Mucosa of descending colon (tissue), 3 donors: ENCODE measurements at regions not wholly inside any gene's neighbourhood (a gene's known extent, or its start where the extent isn't known, plus 50 kb on each side); places are given as distances from the start of the nearest gene placed in this dataset.

ENCODE experiments used
- ATAC-seq: fragments of 200-7000 bp; cut with Tn5 transposase; one replicate; pipeline ENCODE4 v1.9.1; 2020; ENCODE audit warnings: mild to moderate bottlenecking, moderate library complexity
- DNase-seq, 3 donors: peaks; one replicate each; pipeline ENCODE4 v3.0.0-alpha.2; 2020
- H3K36me3 ChIP-seq: fragments of 200-600 bp; one replicate; pipeline ENCODE4 v1.8.0; 2021; ENCODE audit warnings: low read depth, mild to moderate bottlenecking
- H3K4me1 ChIP-seq: fragments of 200-600 bp; one replicate; pipeline ENCODE4 v1.8.0; 2021; ENCODE audit warnings: low read depth, mild to moderate bottlenecking
- H3K4me3 ChIP-seq: fragments of 200-600 bp; one replicate; pipeline ENCODE4 v1.8.0; 2021; ENCODE audit warnings: mild to moderate bottlenecking
- H3K9me3 ChIP-seq: fragments of 200-600 bp; one replicate; pipeline ENCODE4 v1.8.0; 2021; ENCODE audit warnings: mild to moderate bottlenecking
- CTCF ChIP-seq: fragments of 200-600 bp; IDR thresholded peaks from one replicate; pipeline ENCODE4 v1.8.0; 2022; ENCODE audit warnings: antibody characterized with exemption, mild to moderate bottlenecking
- intact Hi-C, 2 donors: fragments of 100-400 bp; cut with DNase I in 1 of 2; cut with micrococcal nuclease in 1 of 2; formaldehyde crosslinking; loops; one replicate each; pipeline versions ENCODE4 v1.11.0 to v1.11.1; 2022; cut with DNase I, micrococcal nuclease
- donor health status: DM: no; HTN: no; CAD: no; lungs with moderate emphysema.
- donor health status: DM: no; HTN: no; CAD: no.
- donor health status: DM: no; HTN: yes; CAD: no.

- no peaks in the 10 kb centered on the region for H3K4me1 ChIP-seq
- no peaks in the 10 kb centered on the region for H3K36me3 ChIP-seq
- intact Hi-C loops, result no loop called here
- ATAC-seq (no peak), DNase-seq (no peak)
- H3K4me3 ChIP-seq, result no peak overlapping the region
- H3K9me3 ChIP-seq, result peaks cover 11% of the 10 kb centered on the region
- no peak for TF ChIP-seq CTCF
These were observed 160.7 kb upstream of the TMTC1 start for GRCh38 chr12:29944269-29945000.

GRCh38 chr12:29943683-29944082, 159.9 kb upstream of the TMTC1 start:
- Histone ChIP-seq H3K9me3 (peaks cover 11% of the 10 kb centered on the region), H3K4me3 (no peak overlapping the region), H3K4me1 (no peaks in the 10 kb centered on the region), H3K36me3 (no peaks in the 10 kb centered on the region)
- intact Hi-C loops, result no loop called here
- no peak for TF ChIP-seq CTCF
- DNase-seq, result no peak
- no peak for ATAC-seq

GRCh38 chr12:29940811-29941210, 157.1 kb upstream of the TMTC1 start:
- no peak overlapping the region for H3K4me3 ChIP-seq
- ATAC-seq (no peak), DNase-seq (no peak)
- H3K9me3 ChIP-seq, result peaks cover 11% of the 10 kb centered on the region
- H3K36me3 ChIP-seq, result no peaks in the 10 kb centered on the region
- no peaks in the 10 kb centered on the region for H3K4me1 ChIP-seq
- no peak for TF ChIP-seq CTCF
- intact Hi-C loops, result no loop called here

- no peaks in the 10 kb centered on the region for H3K4me1 ChIP-seq
- H3K4me3 ChIP-seq, result no peak overlapping the region
- H3K9me3 ChIP-seq, result peaks cover 6% of the 10 kb centered on the region
- TF ChIP-seq CTCF, result no peak
- intact Hi-C loops, result no loop called here
- no peaks in the 10 kb centered on the region for H3K36me3 ChIP-seq
- ATAC-seq, result no peak
- no peak for DNase-seq
These were observed 146.8 kb upstream of the TMTC1 start for GRCh38 chr12:29930503-29930902.

- no peak for ATAC-seq
- intact Hi-C loops, result no loop called here
- Histone ChIP-seq H3K4me3 (no peak overlapping the region), H3K4me1 (no peaks in the 10 kb centered on the region), H3K9me3 (peaks cover 6% of the 10 kb centered on the region), H3K36me3 (no peaks in the 10 kb centered on the region)
- no peak for TF ChIP-seq CTCF
- no peak for DNase-seq
These were observed 145.6 kb upstream of the TMTC1 start for GRCh38 chr12:29929295-29929694.

- ATAC-seq, result no peak
- DNase-seq, result no peak
- H3K4me3 ChIP-seq, result no peak overlapping the region
- TF ChIP-seq CTCF, result no peak
- no peaks in the 10 kb centered on the region for H3K4me1 ChIP-seq
- H3K9me3 ChIP-seq, result peaks cover 6% of the 10 kb centered on the region
- intact Hi-C loops, result no loop called here
- H3K36me3 ChIP-seq, result no peaks in the 10 kb centered on the region
These were observed 137.6 kb upstream of the TMTC1 start for GRCh38 chr12:29921307-29921706.
